ENCODE measurements at regions not wholly inside any gene's neighbourhood (a gene's known extent, or its start where the extent isn't known, plus 50 kb on each side); places are given as distances from the start of the nearest gene placed in this dataset.

GRCh38 chr7:68309806-68310205 is 1288.5 kb upstream of the AUTS2 start:
- DNase-seq (ENCODE audit: low spot score), result no peak

GRCh38 chr7:68311958-68312357 is 1286.3 kb upstream of the AUTS2 start:
- no peak for DNase-seq (ENCODE audit: low spot score)

- no peak for DNase-seq (ENCODE audit: low spot score)
These were observed 1284.5 kb upstream of the AUTS2 start for GRCh38 chr7:68313806-68314205.

- DNase-seq (ENCODE audit: low spot score), result no peak
These were observed 1284.1 kb upstream of the AUTS2 start for GRCh38 chr7:68314208-68314607.

DNA sequence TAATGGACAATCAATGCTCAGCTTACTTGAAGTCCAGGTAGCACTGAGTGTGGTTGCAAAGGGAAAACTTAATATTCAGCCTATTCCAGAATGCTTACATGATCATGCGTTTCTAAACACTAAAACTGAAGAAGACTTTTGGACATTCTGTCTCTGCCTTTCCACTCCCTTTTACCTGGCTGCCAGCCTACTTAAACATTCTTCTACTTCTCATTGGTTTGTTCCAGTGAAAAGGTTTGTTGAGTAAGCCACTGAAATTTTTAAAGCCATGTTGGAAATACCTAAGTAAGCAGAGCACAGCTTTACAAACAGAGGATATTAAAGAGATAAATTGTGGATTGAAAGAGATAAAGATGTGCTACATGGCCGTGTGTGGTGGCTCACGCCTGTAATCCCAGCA is 1280.8 kb upstream of the AUTS2 start:
- no peak for DNase-seq (ENCODE audit: low spot score)

DNA sequence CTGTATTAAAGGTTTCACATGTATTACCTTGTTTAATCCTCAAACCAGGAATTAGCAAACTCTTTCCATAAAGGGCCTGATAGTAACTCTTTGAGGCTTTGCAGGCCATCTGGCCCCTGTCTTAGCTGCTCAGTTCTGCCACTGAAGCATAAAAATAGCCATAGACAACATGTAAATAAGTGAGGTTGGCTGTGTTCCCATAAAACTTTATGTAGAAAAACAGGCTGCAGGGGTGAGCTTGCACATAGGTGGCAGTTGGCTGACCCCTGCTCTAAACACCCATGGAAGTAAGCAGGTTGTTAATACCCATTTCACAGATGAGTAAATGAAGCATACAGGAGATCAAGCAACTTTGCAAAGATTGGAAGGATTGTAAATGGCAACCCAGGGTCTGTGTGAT is 1279.2 kb upstream of the AUTS2 start:
- DNase-seq (ENCODE audit: low spot score), result no peak

GRCh38 chr7:68321076-68321639 is 1277.1 kb upstream of the AUTS2 start:
- DNase-seq (ENCODE audit: low spot score), result no peak

- DNase-seq (ENCODE audit: low spot score), result no peak
These were observed 1276.3 kb upstream of the AUTS2 start for GRCh38 chr7:68321776-68322496.

GRCh38 chr7:68324621-68325020 is 1273.7 kb upstream of the AUTS2 start:
- DNase-seq (ENCODE audit: low spot score), result no peak

GRCh38 chr7:68334216-68334615 is 1264.1 kb upstream of the AUTS2 start:
- no peak for DNase-seq (ENCODE audit: low spot score)

GRCh38 chr7:68334636-68335272 is 1263.5 kb upstream of the AUTS2 start:
- no peak for DNase-seq (ENCODE audit: low spot score)

- DNase-seq (ENCODE audit: low spot score), result no peak
These were observed 1261.7 kb upstream of the AUTS2 start for GRCh38 chr7:68336594-68336993.

- no peak for DNase-seq (ENCODE audit: low spot score)
These were observed 1249.9 kb upstream of the AUTS2 start for GRCh38 chr7:68348401-68348800.

DNA sequence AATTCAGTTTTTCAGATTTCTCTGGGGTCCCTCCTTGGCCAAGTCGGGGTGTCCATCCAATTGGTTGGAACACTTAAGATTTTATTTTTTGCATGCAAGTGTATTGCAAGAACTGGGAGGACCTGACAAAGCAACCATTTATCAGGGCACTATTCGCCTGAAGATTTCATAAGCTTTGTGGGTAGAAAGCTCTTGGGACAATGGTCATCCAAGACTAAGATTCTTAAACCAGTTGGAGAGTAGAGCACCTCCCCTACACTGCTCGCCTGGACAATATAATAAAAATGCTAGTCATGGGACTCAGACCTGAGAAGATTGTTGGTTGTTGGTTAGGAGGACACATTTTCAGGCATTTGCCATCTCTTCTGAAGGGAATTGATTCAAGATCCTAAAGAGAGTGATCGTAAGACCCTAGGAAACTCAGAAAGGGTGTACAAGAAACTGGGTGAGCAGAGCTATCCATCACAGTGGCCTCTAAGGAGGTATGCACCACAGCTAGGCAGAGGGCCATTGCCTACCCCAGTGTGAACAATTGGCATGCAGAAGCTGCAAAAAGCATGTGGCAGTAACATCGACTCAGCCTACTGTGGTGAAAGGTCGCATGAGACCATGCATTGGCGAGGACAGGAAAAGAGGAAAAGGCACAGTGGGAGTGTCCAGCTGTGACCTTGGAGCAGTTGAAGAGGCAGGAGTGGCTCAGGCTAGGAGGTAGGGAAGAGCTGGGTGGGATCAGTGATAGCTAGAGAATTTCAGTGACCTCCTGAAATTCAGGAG is 1235.3 kb upstream of the AUTS2 start:
- DNase-seq (ENCODE audit: low spot score), result no peak

- no peak for DNase-seq (ENCODE audit: low spot score)
These were observed 1233.2 kb upstream of the AUTS2 start for GRCh38 chr7:68364886-68365625.

DNA sequence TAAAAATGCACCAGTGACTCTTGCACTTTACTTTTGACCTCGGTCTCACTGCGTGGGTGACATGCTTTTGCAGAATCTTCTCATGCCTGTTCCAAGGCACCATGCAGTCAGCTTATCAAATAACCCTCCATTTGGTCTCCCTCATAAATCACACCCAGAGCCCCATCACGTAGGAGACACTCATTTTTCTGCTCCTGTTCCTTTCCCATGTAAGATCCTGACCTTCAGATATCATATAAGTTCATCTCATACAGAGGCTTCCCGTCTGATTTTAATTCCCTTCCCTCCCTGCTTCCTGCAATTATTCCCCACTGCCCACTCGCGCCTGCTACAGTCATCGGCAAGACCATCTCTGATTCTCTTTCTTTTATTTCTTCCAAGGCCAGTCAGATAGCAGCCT is 1226.3 kb upstream of the AUTS2 start:
- no peak for DNase-seq (ENCODE audit: low spot score)

DNA sequence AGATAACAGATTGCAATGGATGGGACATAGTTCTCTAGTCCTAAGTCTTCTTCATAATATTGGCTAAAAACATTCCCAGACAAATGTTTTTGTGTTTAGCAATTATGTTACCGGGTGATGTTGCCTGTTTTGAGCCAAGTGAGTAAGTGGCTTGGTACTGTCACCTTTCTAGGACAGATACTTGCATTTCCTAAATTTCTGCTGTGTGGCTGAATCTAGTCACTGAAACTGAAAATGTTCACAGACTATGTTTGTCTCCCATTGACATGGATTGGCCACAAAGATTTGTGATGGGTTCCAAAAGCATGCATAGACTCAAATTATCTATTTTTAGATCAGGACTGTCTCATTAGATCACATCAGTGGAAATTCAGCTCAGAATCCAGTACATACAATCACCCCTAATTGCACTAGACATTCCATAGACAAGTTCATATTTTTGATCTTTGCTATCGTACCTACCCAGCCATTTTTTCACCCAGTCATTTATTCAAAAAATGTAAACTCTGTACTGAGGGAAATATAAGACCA is 1222.1 kb upstream of the AUTS2 start:
- no peak for DNase-seq (ENCODE audit: low spot score)

DNA sequence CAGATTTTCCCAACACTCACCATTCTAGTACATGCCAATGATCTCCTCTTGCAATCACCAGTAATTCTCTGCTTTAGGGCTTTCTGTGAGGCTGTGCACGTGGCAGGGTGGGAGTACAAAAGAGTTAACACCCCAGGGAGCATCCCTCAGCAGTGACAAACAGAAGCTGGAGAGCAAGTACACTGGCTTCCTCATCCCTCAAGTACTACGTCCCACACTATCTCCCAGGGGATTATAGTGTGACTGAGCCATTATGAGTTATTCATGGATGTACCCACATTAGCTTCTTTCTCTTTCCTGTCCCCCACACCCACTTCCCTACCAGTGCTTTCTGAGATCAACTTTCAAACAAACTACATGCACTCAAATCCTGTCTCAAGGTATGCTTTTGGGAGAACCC is 1216.5 kb upstream of the AUTS2 start:
- DNase-seq (ENCODE audit: low spot score), result no peak

DNA sequence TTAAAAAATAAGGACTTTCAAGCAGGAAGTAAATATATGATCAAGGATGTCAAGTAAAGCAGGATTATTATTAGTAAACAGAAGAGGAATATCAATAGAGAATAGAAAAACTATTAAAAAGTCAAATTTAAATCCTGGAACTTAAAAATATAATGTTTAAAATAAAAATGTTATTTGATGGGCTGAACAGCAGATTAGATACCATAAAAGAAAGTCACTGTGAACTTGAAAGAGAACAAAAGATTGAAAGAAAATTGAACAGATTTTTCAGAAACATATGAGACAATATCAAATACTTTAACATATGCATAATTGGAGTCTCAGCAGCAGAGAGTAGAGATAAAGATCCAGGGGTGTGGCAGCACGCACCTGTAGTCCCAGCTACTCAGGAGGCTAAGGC is 1213.7 kb upstream of the AUTS2 start:
- DNase-seq (ENCODE audit: low spot score), result no peak

DNA sequence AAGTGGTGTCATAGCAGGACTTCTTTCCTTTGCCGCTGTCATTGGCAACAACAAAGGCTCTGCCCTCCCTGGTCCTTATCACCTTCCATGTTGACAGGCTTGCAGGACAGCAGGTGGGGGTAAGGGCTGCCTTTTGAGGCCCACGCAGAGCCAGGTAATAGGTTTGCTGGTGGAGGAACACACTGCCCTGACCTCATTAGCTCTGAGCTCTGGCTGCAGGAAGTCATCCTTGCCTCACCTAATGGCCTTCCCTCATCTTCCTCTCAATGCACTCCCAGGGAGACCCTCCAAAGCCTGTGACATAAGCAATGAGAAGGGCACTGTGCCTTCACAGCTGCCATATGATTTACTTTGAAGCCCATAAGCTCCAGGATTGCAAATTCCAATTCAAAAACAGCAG is 1205.2 kb upstream of the AUTS2 start:
- DNase-seq (ENCODE audit: low spot score), result no peak

DNA sequence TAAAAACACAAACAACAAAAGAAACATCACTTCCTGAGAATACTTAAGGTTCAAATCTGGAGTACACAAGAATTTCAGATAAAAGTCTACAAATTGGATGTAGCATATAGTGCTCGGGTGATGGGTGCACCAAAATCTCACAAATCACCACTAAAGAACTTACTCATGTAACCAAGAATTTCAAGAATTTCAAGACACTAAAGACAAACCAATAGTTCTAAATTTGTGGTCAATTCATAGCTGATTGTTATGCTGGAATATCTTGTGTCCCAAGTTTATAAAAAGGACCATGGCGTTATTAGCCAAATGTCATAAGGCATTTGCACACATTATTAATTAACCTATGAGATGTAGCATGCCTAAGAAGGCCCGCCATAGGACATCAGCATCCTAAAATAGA is 1204.1 kb upstream of the AUTS2 start:
- no peak for DNase-seq (ENCODE audit: low spot score)

Data from AG08396 (cell line).